H9 (cell line): ENCODE measurements at regions not wholly inside any gene's neighbourhood (a gene's known extent, or its start where the extent isn't known, plus 50 kb on each side); places are given as distances from the start of the nearest gene placed in this dataset.

ENCODE experiments used
- DNase-seq: peaks from one replicate; pipeline ENCODE4 v3.0.0-alpha.2; 2017
- H2AFZ ChIP-seq: one replicate; pipeline ENCODE4 v1.6.1; 2013; ENCODE audit warnings: mild to moderate bottlenecking, low read length, control low read depth, moderate library complexity
- H2AK5ac ChIP-seq: 2 replicates; pipeline ENCODE4 v1.6.1; 2013; ENCODE audit warnings: low read length, control low read depth, mixed read lengths; ENCODE audit not compliant: insufficient read length
- H2BK120ac ChIP-seq: one replicate; pipeline ENCODE4 v1.6.1; 2013; ENCODE audit warnings: low read depth, mild to moderate bottlenecking, low read length, control low read depth, inconsistent platforms; ENCODE audit not compliant: poor library complexity, severe bottlenecking
- H2BK12ac ChIP-seq: 2 replicates; pipeline ENCODE4 v1.6.1; 2013; ENCODE audit warnings: low read length, control low read depth, mixed read lengths, low read depth; ENCODE audit not compliant: insufficient read length
- H2BK15ac ChIP-seq: 2 replicates; pipeline ENCODE4 v1.6.1; 2013; ENCODE audit warnings: low read depth, low read length, control low read depth
- H2BK20ac ChIP-seq: one replicate; pipeline ENCODE4 v1.6.1; 2013; ENCODE audit warnings: low read depth, mild to moderate bottlenecking, low read length, control low read depth, inconsistent platforms; ENCODE audit not compliant: poor library complexity, severe bottlenecking
- H2BK5ac ChIP-seq: 2 replicates; pipeline ENCODE4 v1.6.1; 2013; ENCODE audit warnings: low read length, control low read depth, mixed read lengths; ENCODE audit not compliant: insufficient read length
- H3K14ac ChIP-seq: 2 replicates; pipeline ENCODE4 v1.6.1; 2013; ENCODE audit warnings: low read length, control low read depth; ENCODE audit not compliant: insufficient read depth
- H3K18ac ChIP-seq: 2 replicates; pipeline ENCODE4 v1.6.1; 2013; ENCODE audit warnings: low read depth, mild to moderate bottlenecking, mixed read lengths, low read length, control low read depth; ENCODE audit not compliant: insufficient read length
- H3K23ac ChIP-seq: 2 replicates; pipeline ENCODE4 v1.6.1; 2013; ENCODE audit warnings: low read length, control low read depth, mixed read lengths, low read depth; ENCODE audit not compliant: insufficient read length
- H3K23me2 ChIP-seq: 2 replicates; pipeline ENCODE4 v1.6.1; 2013; ENCODE audit warnings: low read depth, mild to moderate bottlenecking, mixed read lengths, low read length, control low read depth; ENCODE audit not compliant: insufficient read length, poor library complexity, severe bottlenecking
- H3K27ac ChIP-seq: 2 replicates; pipeline ENCODE4 v1.5.1; 2013; ENCODE audit warnings: low read length, control low read depth, mixed read lengths, low read depth; ENCODE audit not compliant: insufficient read length
- H3K27me3 ChIP-seq: 2 replicates; pipeline ENCODE4 v1.6.1; 2013; ENCODE audit warnings: low read length, control low read depth, inconsistent platforms; ENCODE audit not compliant: insufficient read depth
- H3K4ac ChIP-seq: 2 replicates; pipeline ENCODE4 v1.6.1; 2013; ENCODE audit warnings: low read depth, mild to moderate bottlenecking, control low read depth, inconsistent platforms, low read length, moderate library complexity
- H3K4me1 ChIP-seq: 2 replicates; pipeline ENCODE4 v1.6.1; 2013; ENCODE audit warnings: low read length, control low read depth, inconsistent platforms; ENCODE audit not compliant: insufficient read depth
- H3K4me2 ChIP-seq: 2 replicates; pipeline ENCODE4 v1.6.1; 2013; ENCODE audit warnings: low read length, control low read depth, mixed read lengths; ENCODE audit not compliant: insufficient read length, insufficient read depth
- H3K56ac ChIP-seq: 2 replicates; pipeline ENCODE4 v1.6.1; 2013; ENCODE audit warnings: low read depth, mild to moderate bottlenecking, mixed read lengths, low read length, control low read depth; ENCODE audit not compliant: insufficient read length
- H3K79me1 ChIP-seq: 2 replicates; pipeline ENCODE4 v1.6.1; 2013; ENCODE audit warnings: low read depth, mild to moderate bottlenecking, moderate library complexity, low read length, control low read depth, inconsistent platforms; ENCODE audit not compliant: insufficient read depth, poor library complexity, severe bottlenecking
- H3K79me2 ChIP-seq: 2 replicates; pipeline ENCODE4 v1.6.1; 2013; ENCODE audit warnings: low read length, control low read depth, inconsistent platforms; ENCODE audit not compliant: insufficient read depth
- H3K9ac ChIP-seq: 2 replicates; pipeline ENCODE4 v1.6.1; 2013; ENCODE audit warnings: low read length, control low read depth, mixed read lengths; ENCODE audit not compliant: insufficient read length; ENCODE audit errors: extremely low read depth
- H3K9me3 ChIP-seq: one replicate; pipeline ENCODE4 v1.6.1; 2013; ENCODE audit warnings: low read depth, low read length, inconsistent platforms; ENCODE audit not compliant: control insufficient read depth
- H3T11ph ChIP-seq: one replicate; pipeline ENCODE4 v1.6.1; 2013; ENCODE audit warnings: mild to moderate bottlenecking, low read length, control low read depth, inconsistent platforms
- H4K20me1 ChIP-seq: one replicate; pipeline ENCODE4 v1.6.1; 2013; ENCODE audit not compliant: control insufficient read depth, insufficient read length, insufficient read depth
- H4K5ac ChIP-seq: 2 replicates; pipeline ENCODE4 v1.6.1; 2013; ENCODE audit warnings: low read depth, mild to moderate bottlenecking, mixed read lengths, low read length, control low read depth; ENCODE audit not compliant: insufficient read length
- H4K8ac ChIP-seq: replicated peaks from 2 replicates; pipeline ENCODE4 v1.6.1; 2013; ENCODE audit warnings: low read length, control low read depth, mixed read lengths, low read depth; ENCODE audit not compliant: insufficient read length
- H4K91ac ChIP-seq: 2 replicates; pipeline ENCODE4 v1.6.1; 2013; ENCODE audit warnings: low read depth, mild to moderate bottlenecking, moderate library complexity, mixed read lengths, low read length, control low read depth; ENCODE audit not compliant: insufficient read length
- H3K27ac Mint-ChIP-seq, 3 experiments: 2 replicates in 2 of 3; 3 replicates in 1 of 3; pipeline ENCODE4 v1.8.0; 2020 to 2021; ENCODE audit warnings: mixed read lengths in 3 of 3, mild to moderate bottlenecking in 1 of 3, moderate library complexity in 1 of 3
- H3K27me3 Mint-ChIP-seq: 2 replicates; pipeline ENCODE4 v1.8.0; 2021; ENCODE audit warnings: low read depth, mild to moderate bottlenecking, moderate library complexity, mixed read lengths
- H3K36me3 Mint-ChIP-seq, 3 experiments: 2 replicates in 2 of 3; 3 replicates in 1 of 3; pipeline ENCODE4 v1.8.0; 2020 to 2021; ENCODE audit warnings: low read depth in 3 of 3, mixed read lengths in 3 of 3; ENCODE audit not compliant: insufficient read depth in 1 of 3
- H3K4me1 Mint-ChIP-seq, 2 experiments: 2 replicates each; pipeline ENCODE4 v1.8.0; 2020; ENCODE audit warnings: mixed read lengths in 2 of 2
- H3K4me3 Mint-ChIP-seq, 2 experiments: 2 replicates in 1 of 2; 3 replicates in 1 of 2; pipeline ENCODE4 v1.8.0; 2020 to 2021; ENCODE audit warnings: mild to moderate bottlenecking in 2 of 2, mixed read lengths in 2 of 2, moderate library complexity in 1 of 2
- H3K9me3 Mint-ChIP-seq, 2 experiments: 2 replicates in 1 of 2; 3 replicates in 1 of 2; pipeline ENCODE4 v1.8.0; 2020; ENCODE audit warnings: mild to moderate bottlenecking in 2 of 2, mixed read lengths in 2 of 2, moderate library complexity in 1 of 2
- CTCF ChIP-seq: fragments of 200-600 bp; sonication (generic); conservative IDR thresholded peaks from 3 replicates; pipeline ENCODE4 v1.8.0; 2021; ENCODE audit warnings: antibody characterized with exemption, mild to moderate bottlenecking
- WGBS: extraction: QIAGEN DNeasy Blood & Tissue Kit; methylation state at CpG from one replicate; pipeline ENCODE4 v1.1.7; 2013; ENCODE audit warnings: missing lambda C conversion rate, low lambda C conversion rate, mixed read lengths; ENCODE audit not compliant: insufficient read length; ENCODE audit errors: extremely low coverage; 5-methylcytosine and 5-hydroxymethylcytosine counted together

GRCh38 chr18:46222093-46222492, 117.9 kb downstream of the HAUS1 start:
- H3K79me2 ChIP-seq, result no peaks in the 10 kb centered on the region
- no peak overlapping the region for H2BK20ac ChIP-seq
- no peak overlapping the region for H4K91ac ChIP-seq
- H3K79me1 ChIP-seq, result no peaks in the 10 kb centered on the region
- Mint-ChIP-seq H3K36me3 (peaks cover 0 to 13% (median 10%) of the 10 kb centered on the region in 3 experiments; a peak in 4 of 7 replicates), H3K27ac (no peak overlapping the region), H3K9me3 (no peaks in the 10 kb centered on the region), H3K4me3 (no peak overlapping the region), H3K4me1 (peaks cover 12% of the 10 kb centered on the region in 2 experiments), H3K27me3 (no peaks in the 10 kb centered on the region)
- H2BK5ac ChIP-seq, result no peak overlapping the region
- no peak overlapping the region for H3K4me2 ChIP-seq
- H3K14ac ChIP-seq, result no peak overlapping the region
- no peak overlapping the region for H3T11ph ChIP-seq
- no CpG with 5 or more reads among the region's 3 CpGs for WGBS
- no peak overlapping the region for H3K4ac ChIP-seq
- H3K4me1 ChIP-seq, result no peaks in the 10 kb centered on the region
- DNase-seq, result no peak
- TF ChIP-seq CTCF, result no peak
- no peak overlapping the region for H2BK12ac ChIP-seq
- no peaks in the 10 kb centered on the region for H3K23me2 ChIP-seq
- no peaks in the 10 kb centered on the region for H3K27me3 ChIP-seq
- no peak overlapping the region for H3K23ac ChIP-seq
- H3K9me3 ChIP-seq, result no peaks in the 10 kb centered on the region
- H4K8ac ChIP-seq, result no peak overlapping the region
- H4K20me1 ChIP-seq, result no peaks in the 10 kb centered on the region
- H2AFZ ChIP-seq, result no peak overlapping the region
- H4K5ac ChIP-seq, result no peak overlapping the region
- no peak overlapping the region for H2BK15ac ChIP-seq
- H3K18ac ChIP-seq, result no peak overlapping the region
- H3K9ac ChIP-seq, result no peak overlapping the region
- no peak overlapping the region for H2AK5ac ChIP-seq
- no peak overlapping the region for H3K27ac ChIP-seq
- no peak overlapping the region for H2BK120ac ChIP-seq
- H3K56ac ChIP-seq, result no peak overlapping the region
